DOHH2 (cell line): ENCODE measurements at regions not wholly inside any gene's neighbourhood (a gene's known extent, or its start where the extent isn't known, plus 50 kb on each side); places are given as distances from the start of the nearest gene placed in this dataset.
"Not testable (repeated sequence)": the region's sequence is repeated elsewhere in the genome, so short reads cannot be mapped to it uniquely, and the experiment has no call there.

ENCODE experiments used
- CTCF ChIP-seq: fragments of 200-600 bp; sonication (generic); IDR thresholded peaks from one replicate; pipeline ENCODE4 v1.5.1; 2014; ENCODE audit warnings: antibody characterized with exemption, mild to moderate bottlenecking, low read depth, low read length; ENCODE audit not compliant: poor library complexity, severe bottlenecking
- EZH2phosphoT487 ChIP-seq: fragments of 200-600 bp; sonication (generic); IDR thresholded peaks from 2 replicates; pipeline ENCODE4 v1.6.1; 2017; ENCODE audit warnings: borderline replicate concordance, mild to moderate bottlenecking, antibody characterized with exemption, low read length, moderate library complexity, mixed read lengths

GRCh38 chr2:58586178-58586577 lies 345.1 kb upstream of the FANCL start:
- not testable (repeated sequence) for TF ChIP-seq CTCF, EZH2phosphoT487
